Astrocyte of the hippocampus (primary cell): ENCODE measurements at regions not wholly inside any gene's neighbourhood (a gene's known extent, or its start where the extent isn't known, plus 50 kb on each side); places are given as distances from the start of the nearest gene placed in this dataset.

Source experiments
- DNase-seq: peaks from one replicate; pipeline ENCODE4 v3.0.0; 2011; ENCODE audit warnings: low read depth, low spot score

DNA sequence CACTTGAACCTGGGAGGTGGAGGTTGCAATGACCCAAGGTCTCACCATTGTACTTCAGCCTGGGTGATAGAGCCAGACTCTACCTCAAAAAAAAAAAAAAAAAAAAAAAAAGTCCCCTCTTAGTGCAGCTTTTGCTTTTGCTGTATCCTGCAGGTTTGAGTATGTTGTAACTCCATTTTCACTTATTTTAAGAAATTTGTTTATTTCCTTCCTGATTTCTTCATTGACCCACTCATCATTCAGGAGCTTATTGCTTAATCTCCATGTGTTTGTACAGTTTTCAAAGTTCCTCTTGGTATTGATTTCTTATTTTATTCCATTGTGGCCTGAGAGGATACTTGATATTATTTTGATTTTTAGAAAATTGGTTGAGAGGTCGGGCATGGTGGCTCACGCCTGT, 50.9 kb upstream of the AK4 start:
- DNase-seq = no peak
